ENCODE measurements at regions not wholly inside any gene's neighbourhood (a gene's known extent, or its start where the extent isn't known, plus 50 kb on each side); places are given as distances from the start of the nearest gene placed in this dataset.

DNA sequence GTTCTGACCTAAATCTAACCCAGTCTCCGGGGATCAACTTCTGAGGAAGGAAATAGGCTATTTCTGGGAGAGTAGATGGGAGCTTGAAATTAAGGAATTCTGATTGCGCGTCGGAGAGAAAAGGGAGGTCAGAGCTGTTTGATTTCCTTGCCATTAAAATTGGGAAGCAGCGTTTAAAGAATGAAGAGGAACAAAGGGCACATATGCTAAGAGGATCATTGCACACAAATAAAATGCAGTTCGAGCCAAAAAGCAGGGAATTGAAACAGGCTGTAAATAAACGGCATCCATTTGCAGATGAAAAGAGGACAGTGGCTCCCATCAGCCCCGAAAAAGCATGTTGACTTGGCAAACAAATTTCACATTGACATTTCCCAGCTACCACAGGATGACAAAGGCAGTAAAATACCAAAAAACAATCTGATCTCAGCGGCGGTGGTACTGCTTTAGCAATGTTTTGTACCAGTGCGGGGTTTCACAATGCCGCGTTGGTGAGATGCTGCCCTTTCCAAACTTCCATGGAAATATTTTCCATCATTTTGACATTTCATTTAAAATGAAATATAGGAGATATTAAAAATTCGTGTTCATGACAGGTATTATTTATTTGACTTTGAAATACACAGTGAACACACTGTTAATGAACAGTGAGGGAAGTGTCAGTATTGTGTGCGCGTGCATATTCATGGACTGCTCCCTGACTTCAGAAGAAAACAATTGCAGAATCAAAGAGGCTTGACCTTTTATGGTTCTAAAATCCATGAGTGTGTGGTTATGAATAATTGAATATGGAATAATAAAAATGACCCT lies 108.8 kb downstream of the SQOR start:
- Histone ChIP-seq H3K36me3 (ENCODE audit: control insufficient read depth, insufficient read depth, low read length) (no peaks in the 10 kb centered on the region), H2BK20ac (ENCODE audit: low read depth, low read length) (no peak overlapping the region), H4K91ac (ENCODE audit: insufficient read depth, low read depth, low read length) (no peak overlapping the region), H2AFZ (replicated peaks; ENCODE audit: low read length, poor library complexity) (no peak overlapping the region), H2BK15ac (ENCODE audit: low read depth, low read length) (no peak overlapping the region), H4K5ac (ENCODE audit: low read depth, low read length) (no peak overlapping the region), H3K4ac (ENCODE audit: low read depth, low read length) (no peak overlapping the region), H2BK120ac (ENCODE audit: low read depth, low read length) (no peak overlapping the region), H3K9me3 (ENCODE audit: control insufficient read depth, insufficient read depth, low read length) (no peaks in the 10 kb centered on the region), H2AK9ac (replicated peaks; ENCODE audit: low read depth, low read length, poor library complexity) (no peak overlapping the region), H3K79me1 (ENCODE audit: low read depth in 1 of 2, low read length in 2 of 2) (no peaks in the 10 kb centered on the region), H3K9me1 (ENCODE audit: insufficient read depth, low read length) (no peaks in the 10 kb centered on the region), H2AK5ac (ENCODE audit: low read depth, low read length) (no peak overlapping the region), H2BK5ac (ENCODE audit: low read depth, low read length, poor library complexity, severe bottlenecking) (no peak overlapping the region), H3K9ac (ENCODE audit: low read depth, low read length) (no peak overlapping the region), H3K27me3 (ENCODE audit: control insufficient read depth, insufficient read depth, low read length) (no peaks in the 10 kb centered on the region), H3K18ac (ENCODE audit: low read depth, low read length) (no peak overlapping the region), H4K20me1 (ENCODE audit: insufficient read depth, low read length) (no peaks in the 10 kb centered on the region), H4K8ac (ENCODE audit: low read depth in 2 of 2, low read length in 2 of 2) (no peak overlapping the region), H3K56ac (ENCODE audit: extremely low read depth, insufficient read depth, low read length) (no peak overlapping the region), H3K4me1 (ENCODE audit: control insufficient read depth, insufficient read depth, low read length) (no peaks in the 10 kb centered on the region), H3K23ac (ENCODE audit: low read depth, low read length) (no peak overlapping the region), H3K27ac (ENCODE audit: insufficient read depth, low read length) (no peak overlapping the region), H3K4me3 (ENCODE audit: insufficient read depth, low read depth, low read length) (no peak overlapping the region), H3K4me2 (ENCODE audit: low read depth, low read length) (no peak overlapping the region), H3K14ac (replicated peaks; ENCODE audit: low read depth, low read length) (no peak overlapping the region)
- WGBS, 2 experiments (ENCODE audit: extremely low coverage in 2 of 2, insufficient read length in 1 of 2) = 45% methylated on average over 5 of the region's 16 CpGs; no CpG with 5 or more reads in 1 of the 2 experiments
- no peak for DNase-seq
- ATAC-seq (ENCODE audit: low read depth) = no peak
- intact Hi-C loops (cut with micrococcal nuclease) (no loop called here), dilution Hi-C loops (cut with HindIII; ENCODE audit: low sequenced_read_pairs, unreplicated experiment) (no loop called here), in situ Hi-C loops (cut with MboI; ENCODE audit: low sequenced_read_pairs) (no loop called here)
- ChIA-PET CTCF (no interaction called here), POLR2A (ENCODE audit: unreplicated experiment) (no interaction called here)
- BruUV-seq (replicated peaks) = no TSS peak
- TF ChIP-seq FOS (IDR thresholded peaks at IDR 0.05; ENCODE audit: low read depth, low read length) = no peak
- no peak for TF ChIP-seq MAFK (IDR thresholded peaks at IDR 0.05; ENCODE audit: low read depth, low read length)
- no peak for TF ChIP-seq MXI1 (IDR thresholded peaks at IDR 0.05; ENCODE audit: borderline replicate concordance, low read depth, low read length)
- TF ChIP-seq MAZ (IDR thresholded peaks at IDR 0.05; ENCODE audit: borderline replicate concordance, low read depth, low read length) = no peak
- no peak for TF ChIP-seq SMC3 (IDR thresholded peaks at IDR 0.05; ENCODE audit: low read depth, low read length)
- TF ChIP-seq, protein P1, sequence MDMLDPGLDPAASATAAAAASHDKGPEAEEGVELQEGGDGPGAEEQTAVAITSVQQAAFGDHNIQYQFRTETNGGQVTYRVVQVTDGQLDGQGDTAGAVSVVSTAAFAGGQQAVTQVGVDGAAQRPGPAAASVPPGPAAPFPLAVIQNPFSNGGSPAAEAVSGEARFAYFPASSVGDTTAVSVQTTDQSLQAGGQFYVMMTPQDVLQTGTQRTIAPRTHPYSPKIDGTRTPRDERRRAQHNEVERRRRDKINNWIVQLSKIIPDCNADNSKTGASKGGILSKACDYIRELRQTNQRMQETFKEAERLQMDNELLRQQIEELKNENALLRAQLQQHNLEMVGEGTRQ (IDR thresholded peaks at IDR 0.05; ENCODE audit: low read depth, low read length) = no peak
- TF ChIP-seq, protein P2, sequence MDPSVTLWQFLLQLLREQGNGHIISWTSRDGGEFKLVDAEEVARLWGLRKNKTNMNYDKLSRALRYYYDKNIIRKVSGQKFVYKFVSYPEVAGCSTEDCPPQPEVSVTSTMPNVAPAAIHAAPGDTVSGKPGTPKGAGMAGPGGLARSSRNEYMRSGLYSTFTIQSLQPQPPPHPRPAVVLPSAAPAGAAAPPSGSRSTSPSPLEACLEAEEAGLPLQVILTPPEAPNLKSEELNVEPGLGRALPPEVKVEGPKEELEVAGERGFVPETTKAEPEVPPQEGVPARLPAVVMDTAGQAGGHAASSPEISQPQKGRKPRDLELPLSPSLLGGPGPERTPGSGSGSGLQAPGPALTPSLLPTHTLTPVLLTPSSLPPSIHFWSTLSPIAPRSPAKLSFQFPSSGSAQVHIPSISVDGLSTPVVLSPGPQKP (IDR thresholded peaks at IDR 0.05; ENCODE audit: borderline replicate concordance, low read depth, low read length) = no peak
- TF ChIP-seq RCOR1 (IDR thresholded peaks at IDR 0.05; ENCODE audit: insufficient replicate concordance, low read length) = no peak
- TF ChIP-seq CHD1 (IDR thresholded peaks at IDR 0.05; ENCODE audit: low read depth, low read length) = no peak
- no peak for TF ChIP-seq CEBPB (IDR thresholded peaks at IDR 0.05; ENCODE audit: low read depth, low read length)
- no peak for TF ChIP-seq NFE2L2 (IDR thresholded peaks at IDR 0.05; ENCODE audit: low read depth, low read length)
- TF ChIP-seq RFX5 (IDR thresholded peaks at IDR 0.05; ENCODE audit: low read depth, low read length) = no peak
- no peak for TF ChIP-seq POLR2A (IDR thresholded peaks at IDR 0.05; ENCODE audit: low read depth, low read length)
- no peak for TF ChIP-seq RAD21 (IDR thresholded peaks at IDR 0.05; ENCODE audit: low read length)
- TF ChIP-seq, protein P3, sequence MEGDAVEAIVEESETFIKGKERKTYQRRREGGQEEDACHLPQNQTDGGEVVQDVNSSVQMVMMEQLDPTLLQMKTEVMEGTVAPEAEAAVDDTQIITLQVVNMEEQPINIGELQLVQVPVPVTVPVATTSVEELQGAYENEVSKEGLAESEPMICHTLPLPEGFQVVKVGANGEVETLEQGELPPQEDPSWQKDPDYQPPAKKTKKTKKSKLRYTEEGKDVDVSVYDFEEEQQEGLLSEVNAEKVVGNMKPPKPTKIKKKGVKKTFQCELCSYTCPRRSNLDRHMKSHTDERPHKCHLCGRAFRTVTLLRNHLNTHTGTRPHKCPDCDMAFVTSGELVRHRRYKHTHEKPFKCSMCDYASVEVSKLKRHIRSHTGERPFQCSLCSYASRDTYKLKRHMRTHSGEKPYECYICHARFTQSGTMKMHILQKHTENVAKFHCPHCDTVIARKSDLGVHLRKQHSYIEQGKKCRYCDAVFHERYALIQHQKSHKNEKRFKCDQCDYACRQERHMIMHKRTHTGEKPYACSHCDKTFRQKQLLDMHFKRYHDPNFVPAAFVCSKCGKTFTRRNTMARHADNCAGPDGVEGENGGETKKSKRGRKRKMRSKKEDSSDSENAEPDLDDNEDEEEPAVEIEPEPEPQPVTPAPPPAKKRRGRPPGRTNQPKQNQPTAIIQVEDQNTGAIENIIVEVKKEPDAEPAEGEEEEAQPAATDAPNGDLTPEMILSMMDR (conservative IDR thresholded peaks at IDR 0.05; ENCODE audit: low read depth, low read length) = no peak
- TF ChIP-seq BHLHE40 (IDR thresholded peaks at IDR 0.05; ENCODE audit: low read depth, low read length) = no peak

Data from IMR-90 (cell line).